Activated CD4-positive, alpha-beta T cell treated with anti-CD3 and anti-CD28 coated beads, Interleukin-10, Interleukin-2, amounts not matched to agents 100 ng/mL and 50 ng/mL, durations not matched to agents 16 hours and 8 hours (primary cell): ENCODE measurements at regions not wholly inside any gene's neighbourhood (a gene's known extent, or its start where the extent isn't known, plus 50 kb on each side); places are given as distances from the start of the nearest gene placed in this dataset.
"Not testable (repeated sequence)": the region's sequence is repeated elsewhere in the genome, so short reads cannot be mapped to it uniquely, and the experiment has no call there.

Experiments used
- DNase-seq: peaks from one replicate; pipeline ENCODE4 v3.0.0-alpha.2; 2020

DNA sequence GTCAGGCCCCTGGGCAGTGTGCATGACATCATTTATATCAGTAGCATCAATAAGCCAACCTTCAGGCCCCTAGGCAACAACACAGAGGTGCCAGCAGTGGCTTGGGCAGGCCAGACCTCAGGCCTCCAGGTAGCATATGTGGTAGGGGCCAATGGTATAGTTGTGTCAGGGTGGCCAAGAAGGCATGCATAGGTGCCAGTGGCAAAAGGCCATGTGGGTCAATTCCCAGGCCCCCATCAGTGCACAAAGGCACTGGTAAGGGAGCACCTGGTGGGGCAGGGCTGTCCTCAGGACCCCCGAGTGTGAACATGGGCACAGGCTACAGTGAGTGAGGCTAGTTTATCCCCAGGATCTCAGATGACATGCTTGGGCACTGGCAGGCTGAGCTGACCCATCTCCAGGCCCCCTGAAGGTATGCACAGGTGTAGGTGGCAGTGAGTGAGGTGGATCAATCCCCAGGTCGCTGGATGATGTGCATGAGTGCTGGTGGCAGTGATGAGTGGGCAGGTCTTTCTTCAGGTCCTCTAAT lies 244.1 kb upstream of the ZNF385D start:
- DNase-seq: no peak

DNA sequence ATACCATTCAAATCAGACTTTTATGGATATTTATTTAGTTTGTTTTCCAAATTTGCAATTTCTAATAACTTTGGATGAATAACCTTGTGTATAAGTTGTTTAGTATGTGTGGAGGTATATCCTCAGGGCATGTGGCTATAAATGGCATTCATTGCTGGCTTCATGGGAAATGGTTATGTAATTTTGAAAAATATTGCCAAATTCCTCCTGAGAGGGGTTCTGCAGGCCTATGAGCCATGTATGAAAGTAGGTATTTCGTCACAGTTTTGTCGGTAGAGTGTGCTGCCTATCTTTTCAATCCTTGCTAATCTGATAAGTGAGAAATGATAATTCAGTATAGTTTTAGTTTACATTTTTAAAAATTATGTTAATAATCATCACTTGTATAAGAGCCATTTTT lies 256.4 kb upstream of the ZNF385D start:
- DNase-seq: no peak

DNA sequence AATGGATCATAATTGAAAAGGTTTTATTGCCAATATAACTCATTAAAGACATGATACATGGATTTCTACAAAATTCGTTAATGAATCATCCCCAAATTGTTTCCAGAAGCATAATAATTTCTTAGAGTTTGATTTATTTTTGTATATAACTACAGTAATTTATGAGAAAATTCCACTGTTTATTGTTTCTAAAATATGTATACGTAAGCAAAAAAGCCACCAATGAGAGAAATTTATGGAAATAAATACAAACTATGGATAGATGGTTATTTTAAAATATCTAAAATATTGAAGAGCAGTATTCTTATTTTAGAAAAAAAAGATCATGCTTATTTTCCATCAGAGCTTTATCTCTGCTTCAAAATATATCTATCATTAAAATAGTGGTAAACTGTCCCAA lies 260.0 kb upstream of the ZNF385D start:
- DNase-seq: no peak

DNA sequence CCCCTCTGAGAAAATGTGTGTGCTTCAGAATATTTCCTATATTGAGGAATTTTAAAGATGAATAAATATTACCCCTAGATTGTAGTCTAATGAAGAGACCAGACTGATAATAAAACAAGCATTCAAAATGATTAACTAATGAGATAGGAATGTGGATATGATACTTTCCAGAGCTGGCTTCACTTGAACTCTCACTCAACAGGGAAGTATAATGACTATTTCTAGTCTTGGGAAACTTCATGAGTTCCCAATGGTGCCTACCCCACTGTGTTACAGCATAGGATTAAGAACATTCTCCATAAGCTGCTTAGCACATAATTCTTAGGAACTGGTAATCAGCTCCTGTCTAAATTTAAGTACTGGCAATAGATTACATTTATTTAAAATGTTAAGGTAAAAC lies 261.5 kb upstream of the ZNF385D start:
- no peak for DNase-seq

DNA sequence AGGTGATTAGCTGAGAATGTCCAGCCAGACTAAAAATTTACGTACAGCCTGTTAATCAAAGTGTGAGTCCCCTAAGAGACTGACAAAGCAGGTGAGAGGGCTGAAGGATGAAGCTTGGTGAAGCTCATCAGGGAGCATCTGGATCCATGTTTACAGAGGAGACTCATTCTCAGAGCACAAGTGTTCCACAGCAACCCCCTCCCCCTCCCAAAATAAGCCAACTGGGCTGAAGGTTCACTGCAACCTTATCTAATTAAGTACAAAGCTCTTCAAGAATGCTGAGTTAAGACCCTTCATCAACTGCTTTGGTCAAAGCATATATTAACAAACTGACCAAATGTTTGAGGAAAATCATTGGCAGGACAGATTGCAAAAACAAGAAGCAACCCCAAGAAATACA lies 262.6 kb upstream of the ZNF385D start:
- no peak for DNase-seq

DNA sequence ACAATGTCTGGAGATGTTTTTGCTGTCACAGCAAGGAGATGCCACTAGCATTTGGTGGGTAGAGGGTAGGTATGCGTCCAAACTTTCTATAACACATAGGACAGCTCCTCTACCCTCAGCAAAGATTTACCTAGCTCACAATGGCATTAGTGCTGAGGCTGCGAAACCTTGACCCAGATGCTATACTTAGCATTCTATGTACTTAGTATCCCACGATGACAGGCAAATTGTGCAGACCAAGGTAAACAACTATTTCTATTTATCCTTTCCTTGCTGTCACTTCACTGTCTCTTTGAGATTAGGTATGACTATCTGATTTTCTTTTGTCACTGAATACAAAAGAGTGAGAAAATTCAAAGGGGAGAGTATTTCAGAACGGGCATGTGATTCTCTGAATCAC lies 265.2 kb upstream of the ZNF385D start:
- no peak for DNase-seq

DNA sequence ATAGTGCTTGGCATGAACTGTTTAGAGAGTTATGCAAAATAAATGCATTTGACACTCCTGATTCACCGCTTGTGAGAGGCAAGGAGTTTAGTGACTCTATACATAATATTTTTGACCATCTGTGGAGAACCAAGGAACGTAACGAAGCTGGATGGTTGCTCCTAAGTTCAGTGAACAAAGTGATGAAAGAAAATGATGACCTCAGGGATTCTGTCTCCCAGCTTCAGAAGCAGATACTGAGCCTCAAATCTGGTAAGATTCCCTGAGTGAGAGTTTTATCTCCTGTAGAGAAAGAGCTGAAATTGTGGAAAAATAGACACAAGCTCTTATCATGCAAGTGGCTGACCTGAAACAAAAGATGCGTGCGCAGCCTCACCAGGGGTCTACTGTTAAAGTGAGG lies 273.6 kb upstream of the ZNF385D start:
- DNase-seq: not testable (repeated sequence)

DNA sequence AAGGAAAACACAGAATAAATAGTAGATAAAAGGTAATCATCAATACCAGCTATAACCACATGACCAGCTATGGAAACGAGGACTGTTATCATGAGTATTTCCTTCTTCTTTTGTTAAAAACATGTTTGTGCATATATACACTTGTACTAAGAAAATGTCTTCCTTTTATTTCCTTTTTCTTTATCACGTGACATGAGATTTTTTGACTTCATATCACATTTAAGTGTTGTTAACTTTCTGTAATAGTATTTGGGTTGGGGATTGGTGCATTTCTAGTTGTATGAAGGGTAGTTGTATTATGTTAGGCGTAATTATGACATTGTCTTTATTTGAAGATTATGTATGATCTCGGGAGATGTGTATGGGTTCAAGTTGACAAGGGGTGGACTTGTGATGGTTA lies 278.5 kb upstream of the ZNF385D start:
- DNase-seq: no peak

DNA sequence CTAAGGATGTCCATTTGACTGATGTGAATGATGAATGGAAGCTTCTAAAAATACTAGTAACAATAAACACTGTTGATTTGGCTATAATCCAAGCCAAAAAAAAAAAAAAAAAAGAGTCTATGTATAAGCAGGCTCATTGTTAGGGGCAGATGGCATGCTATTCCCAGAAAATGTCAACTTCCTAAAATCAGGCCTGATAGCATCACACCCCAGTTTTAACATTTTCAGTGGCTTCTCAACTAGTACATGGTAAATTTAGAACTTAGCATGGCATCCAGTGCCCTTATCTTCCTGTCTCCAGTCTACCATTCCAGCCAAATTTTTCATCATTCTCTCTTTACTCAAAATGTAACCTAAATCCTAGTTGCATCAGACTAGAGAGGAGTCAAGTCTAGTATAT lies 288.2 kb upstream of the ZNF385D start:
- DNase-seq: no peak

DNA sequence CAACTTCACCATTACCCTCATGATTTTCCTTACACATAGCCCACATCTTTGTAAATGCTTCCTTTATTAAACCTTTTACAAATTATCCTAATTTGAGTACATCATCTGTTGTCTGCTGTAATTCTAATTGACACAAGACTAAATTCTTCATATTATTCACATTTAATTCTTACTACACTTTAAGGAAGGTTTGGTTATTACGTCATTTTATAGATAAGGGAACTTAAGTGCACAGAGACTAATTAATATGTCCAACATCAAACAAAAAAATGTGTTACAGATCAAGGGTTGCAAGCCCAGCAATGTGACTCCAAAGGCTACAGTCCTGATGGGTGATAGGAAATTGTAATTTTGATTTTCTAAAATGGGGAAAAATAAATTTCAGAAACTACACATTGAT lies 289.1 kb upstream of the ZNF385D start:
- DNase-seq: no peak

DNA sequence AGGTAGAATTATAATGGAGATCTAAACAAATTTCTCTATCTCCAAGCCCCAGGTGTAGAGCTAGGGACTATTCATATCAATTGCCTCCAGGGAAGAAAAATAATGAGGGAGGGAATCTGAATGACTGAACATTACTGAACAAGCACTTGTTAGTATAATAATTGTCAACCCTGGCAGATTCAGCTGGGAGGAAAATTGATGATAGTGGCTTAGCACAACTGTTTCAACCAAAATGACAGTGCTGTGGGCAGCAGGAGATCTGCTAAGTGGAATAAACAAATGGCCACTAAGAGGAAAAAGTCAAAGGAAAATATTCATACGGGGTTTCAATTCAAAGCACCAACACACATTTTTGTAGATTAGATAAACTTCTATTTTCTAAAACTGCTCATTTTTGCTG lies 294.9 kb upstream of the ZNF385D start:
- no peak for DNase-seq

DNA sequence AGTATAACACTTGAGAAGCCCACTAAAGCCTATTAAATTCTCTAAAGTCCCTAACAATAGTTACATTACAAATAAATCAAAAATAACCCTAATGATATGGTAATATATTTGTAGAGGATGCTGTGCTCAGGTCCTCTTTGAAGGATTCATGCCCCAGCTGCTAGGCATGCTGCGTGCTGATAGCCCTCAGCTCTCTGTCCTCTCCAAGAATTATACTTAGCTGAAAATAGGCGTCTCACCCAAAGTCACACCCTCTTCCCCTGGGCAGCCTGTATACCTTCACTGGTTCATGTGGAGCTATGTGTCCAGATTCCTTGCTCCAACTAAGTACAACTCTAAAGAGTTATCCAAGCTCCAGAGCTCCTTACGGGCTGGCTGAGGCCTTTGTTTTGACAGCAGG lies 312.5 kb upstream of the ZNF385D start:
- DNase-seq: no peak

DNA sequence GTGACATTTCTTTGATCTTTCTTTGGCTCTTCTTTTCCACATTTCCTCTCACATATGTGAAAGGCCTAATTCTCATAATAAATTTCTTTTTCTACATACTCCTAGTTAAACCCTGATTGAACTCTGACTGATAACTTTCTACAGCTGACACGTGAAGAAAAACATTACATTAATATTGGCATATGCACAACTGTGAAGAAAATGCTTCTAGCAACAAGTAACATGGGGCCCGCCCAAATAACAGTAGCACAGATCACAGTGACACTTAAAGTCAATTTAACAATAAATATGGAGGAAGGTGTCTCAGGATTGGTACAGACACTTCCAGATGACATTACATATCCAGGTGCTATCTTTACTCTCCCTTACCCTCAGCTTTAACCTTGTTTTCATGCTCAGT lies 317.6 kb upstream of the ZNF385D start:
- no peak for DNase-seq

DNA sequence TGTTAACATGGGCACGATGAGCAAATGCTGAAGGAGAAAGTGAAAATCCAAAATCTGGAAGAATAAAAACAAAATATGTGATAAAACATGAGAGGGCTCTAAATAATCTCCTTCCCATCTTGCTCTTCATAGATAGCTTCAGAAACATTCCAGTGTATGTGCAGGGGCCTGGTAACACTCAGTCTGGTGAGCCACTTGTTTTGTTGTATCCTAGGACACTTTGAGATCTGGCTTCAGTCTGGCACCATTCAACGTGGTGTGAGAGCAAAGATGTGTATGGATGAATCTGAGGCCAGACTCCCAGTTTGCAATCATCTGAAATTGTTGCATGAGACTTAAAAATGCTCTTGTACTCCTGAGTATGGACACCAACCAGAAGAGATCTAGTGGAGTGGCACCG lies 337.2 kb upstream of the ZNF385D start:
- DNase-seq: no peak

DNA sequence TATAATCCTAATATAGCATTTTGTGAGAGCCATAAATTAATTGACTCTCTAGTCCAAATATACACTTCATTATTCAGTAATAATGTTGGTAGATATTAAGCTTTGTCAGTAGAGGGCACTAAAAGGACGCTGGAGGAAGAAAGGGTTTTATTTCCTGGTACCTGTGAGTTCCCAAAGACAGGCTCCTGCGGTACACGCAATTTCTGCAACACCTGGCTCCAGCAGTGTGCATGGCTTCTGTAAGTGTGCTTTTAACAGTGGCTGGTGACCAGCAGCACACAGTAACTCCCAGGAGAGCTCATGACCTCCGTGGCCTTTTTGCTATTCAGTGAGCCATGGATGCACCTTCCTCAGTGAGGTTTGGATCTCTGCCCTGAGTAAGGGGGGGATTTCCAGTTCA lies 338.3 kb upstream of the ZNF385D start:
- DNase-seq: peak; percentile 15

DNA sequence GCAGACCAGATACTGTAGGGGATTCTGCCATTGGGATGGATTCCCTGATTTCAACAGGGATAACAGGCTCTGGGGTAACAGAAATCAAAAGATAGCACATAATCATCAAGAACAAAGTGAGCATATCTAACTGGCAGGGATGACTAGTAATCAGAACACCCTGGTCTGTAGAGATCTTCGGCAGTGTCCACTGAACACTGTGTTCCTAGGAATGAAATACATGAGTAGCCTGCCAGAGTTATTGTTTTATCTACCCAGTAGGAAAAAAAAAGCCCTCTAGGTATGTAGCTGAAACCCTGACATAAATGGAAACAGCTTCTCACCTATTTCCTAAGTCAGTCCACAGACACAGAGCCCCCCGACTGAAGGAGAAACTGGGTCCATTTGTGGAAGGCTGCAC lies 340.3 kb upstream of the ZNF385D start:
- DNase-seq: no peak

DNA sequence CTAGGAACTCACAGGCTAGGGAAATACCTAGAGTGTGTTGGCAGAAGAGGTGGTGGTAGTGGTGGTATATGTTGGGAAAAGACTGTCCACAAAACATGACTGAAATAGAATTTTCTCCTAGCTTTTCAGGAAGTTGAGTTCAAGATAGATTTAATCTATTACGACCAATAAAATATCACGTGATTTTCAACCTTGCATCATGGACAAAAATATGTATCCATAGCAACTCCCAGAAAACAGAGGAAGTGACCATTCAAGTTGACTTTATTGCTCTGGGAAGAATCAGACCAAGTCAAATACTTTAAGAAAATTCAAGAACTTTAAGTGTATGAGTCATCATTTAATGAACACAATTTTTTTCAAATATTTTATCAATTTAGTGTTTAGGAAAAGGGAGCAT lies 347.0 kb upstream of the ZNF385D start:
- no peak for DNase-seq

DNA sequence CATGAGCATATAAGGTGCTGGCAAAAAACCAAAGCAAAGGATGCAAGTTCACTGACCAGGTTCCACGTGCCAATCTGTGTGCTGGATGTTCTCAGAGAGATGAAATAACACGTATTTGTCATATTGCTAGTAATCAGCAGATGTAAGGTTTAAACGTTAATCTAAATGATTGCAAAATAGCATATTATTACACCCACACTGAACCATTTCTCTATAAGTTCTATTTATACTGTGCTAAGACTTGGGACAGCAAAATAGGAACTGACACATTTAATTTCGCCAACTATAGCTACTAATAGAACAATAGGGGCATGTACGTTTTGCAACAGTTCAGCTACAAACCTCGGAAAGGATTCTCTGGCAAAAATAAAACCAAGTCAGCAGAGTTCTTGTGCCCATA lies 350.3 kb upstream of the ZNF385D start:
- no peak for DNase-seq

DNA sequence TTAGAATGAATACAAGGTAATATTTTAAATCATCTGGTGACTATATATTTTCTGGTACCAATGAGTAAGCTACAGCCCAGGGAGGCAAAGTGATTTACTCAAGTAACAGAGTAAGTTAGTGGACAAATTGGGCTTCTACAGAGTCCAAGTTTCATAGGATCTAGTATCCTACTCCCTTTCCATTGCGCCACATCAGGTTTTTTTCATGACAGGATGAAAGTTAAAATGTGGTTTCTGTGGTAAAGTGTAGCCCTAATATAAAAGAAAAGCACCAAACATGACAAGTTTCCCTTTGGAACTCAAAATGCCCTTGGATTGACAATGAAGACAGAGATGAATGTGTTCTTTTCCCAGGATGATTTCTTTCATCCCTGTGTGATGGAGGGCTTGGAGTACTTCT lies 350.8 kb upstream of the ZNF385D start:
- no peak for DNase-seq

DNA sequence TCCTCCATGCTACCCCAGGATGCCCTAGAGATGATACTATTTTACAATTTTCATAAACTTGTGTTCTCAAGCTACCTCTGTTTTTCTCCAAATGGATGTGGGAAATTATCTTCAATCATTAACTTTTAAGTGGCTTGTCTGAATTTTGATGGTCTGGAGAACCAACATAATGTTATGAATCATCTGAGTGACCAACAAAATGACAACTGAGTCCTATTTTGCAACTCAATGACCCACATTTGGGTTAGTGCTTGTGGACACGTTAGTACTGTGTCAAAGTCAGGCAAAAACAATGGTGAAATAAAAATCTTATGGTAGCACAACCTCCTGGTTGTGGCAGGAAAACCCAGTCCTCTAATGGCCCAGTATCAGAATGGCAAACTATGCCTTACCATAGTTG lies 352.4 kb upstream of the ZNF385D start:
- no peak for DNase-seq

DNA sequence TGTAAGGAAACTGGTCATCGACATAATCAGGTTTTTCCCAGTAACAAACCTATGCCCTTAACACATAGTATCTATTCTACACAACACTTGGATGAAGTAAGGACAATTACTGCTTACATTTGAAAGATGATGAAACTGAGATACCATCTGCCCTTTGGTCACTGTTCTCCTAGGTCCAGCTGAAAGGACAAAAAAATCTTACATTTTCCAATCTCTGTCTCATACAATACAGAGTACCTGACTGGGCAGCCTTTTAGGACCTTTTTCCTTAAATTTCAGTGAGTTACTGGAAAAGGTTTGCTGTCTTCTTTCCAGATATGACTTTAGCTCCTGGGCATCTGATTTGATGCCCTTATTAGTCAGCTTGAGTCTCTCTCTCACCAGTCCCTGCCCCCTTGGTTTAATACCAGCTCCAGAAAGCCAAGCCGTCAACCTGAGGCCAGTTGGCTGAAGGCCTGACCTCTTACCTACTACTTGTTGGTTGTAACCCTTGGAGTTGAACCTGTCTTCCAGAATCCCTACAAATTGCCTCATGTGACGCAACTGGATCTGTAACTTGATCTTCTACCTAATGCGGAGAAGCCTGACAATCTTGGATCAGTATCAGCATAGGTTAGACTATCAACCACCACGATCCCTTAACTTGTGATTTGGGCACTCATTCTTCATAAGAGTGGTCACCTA lies 355.3 kb upstream of the ZNF385D start:
- DNase-seq: no peak

DNA sequence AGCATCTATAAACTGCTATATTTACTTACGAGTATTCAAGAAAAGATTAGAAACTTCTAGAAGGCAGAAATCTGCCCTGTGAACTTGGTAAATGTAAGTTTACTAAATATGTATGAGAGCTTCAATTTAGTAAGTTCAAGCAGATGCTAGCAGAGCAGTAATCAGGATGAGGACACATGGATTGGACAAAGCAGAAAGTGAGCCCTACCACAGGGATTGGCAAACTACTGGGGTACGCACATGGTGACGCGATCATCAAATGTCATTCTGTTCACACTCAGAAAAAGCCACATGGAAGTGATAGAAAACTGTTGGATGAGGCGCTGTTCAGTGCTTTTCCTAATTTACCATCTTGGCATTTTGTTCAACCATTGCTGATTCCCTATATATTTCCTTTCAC lies 360.2 kb upstream of the ZNF385D start:
- DNase-seq: no peak

DNA sequence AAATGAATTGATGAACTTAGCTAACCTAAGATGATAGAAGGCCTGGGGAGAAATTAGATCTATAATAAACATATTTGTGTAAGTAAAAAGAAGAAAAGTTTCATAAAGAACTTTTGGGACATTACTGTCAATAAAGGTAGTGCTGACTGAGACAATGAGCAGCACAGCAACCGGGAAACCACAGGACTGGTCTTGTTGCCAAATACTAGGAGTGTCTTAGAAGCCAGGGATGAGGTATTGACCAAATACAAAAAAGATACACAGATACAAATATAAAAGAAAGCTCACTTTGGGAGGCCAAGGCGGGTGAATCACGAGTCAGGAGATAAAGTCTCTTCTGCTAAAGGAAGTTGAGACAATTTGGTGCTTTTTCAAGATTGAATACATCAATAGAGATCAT lies 362.4 kb upstream of the ZNF385D start:
- no peak for DNase-seq

DNA sequence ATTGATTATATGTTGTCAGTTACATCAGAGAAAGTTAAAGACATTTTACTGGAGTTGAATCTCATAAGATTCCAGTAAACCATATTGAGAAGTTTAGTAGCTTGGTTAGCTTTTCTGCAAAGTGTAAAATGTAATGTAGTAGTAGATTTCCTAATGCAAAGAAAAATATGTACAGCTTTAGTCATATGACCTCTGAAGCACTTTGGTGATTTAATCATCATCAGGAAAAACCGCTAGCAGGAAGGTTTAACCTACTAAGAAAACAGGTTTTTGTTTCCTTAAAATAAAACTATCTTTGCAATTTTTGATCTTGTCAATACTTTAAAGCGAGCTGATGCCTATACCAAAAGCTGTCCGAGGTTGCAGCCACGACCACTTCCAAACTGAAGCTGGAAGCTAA lies 364.6 kb upstream of the ZNF385D start:
- no peak for DNase-seq

DNA sequence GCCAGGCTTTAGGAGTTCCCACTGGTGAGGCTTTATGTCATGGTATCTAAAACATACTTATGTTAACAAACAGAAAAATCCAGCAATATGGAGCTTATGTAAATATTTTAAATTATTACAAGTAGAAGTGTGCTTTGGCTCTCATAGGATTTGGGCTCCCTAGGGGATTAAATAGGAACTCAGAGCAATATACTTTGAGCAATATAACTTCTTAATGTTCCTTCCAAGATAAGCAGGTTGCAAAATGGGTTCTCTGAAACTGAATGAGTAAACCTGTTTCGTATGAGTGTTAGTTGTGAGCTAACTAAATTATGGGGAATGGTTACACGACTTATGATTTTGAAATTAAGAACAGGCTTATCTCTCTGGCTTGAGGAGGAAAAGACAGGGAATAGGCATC lies 366.1 kb upstream of the ZNF385D start:
- DNase-seq: no peak
